ENCODE measurements at regions not wholly inside any gene's neighbourhood (a gene's known extent, or its start where the extent isn't known, plus 50 kb on each side); places are given as distances from the start of the nearest gene placed in this dataset.

GRCh38 chr14:98999345-98999744, 272.7 kb downstream of the BCL11B start:
- no peak for DNase-seq

GRCh38 chr14:98999901-99000300, 272.1 kb downstream of the BCL11B start:
- no peak for DNase-seq

- DNase-seq: no peak
Observed at GRCh38 chr14:99001241-99001640, 270.8 kb downstream of the BCL11B start.

- no peak for DNase-seq
Observed at GRCh38 chr14:99003646-99004045, 268.4 kb downstream of the BCL11B start.

- DNase-seq: no peak
Observed at GRCh38 chr14:99004112-99004511, 267.9 kb downstream of the BCL11B start.

- DNase-seq: no peak
Observed at GRCh38 chr14:99006276-99006675, 265.7 kb downstream of the BCL11B start.

GRCh38 chr14:99007795-99008194, 264.2 kb downstream of the BCL11B start:
- no peak for DNase-seq

GRCh38 chr14:99009871-99010270, 262.1 kb downstream of the BCL11B start:
- DNase-seq: peak in 1 of 5 donors; percentile 22

- no peak for DNase-seq
Observed at GRCh38 chr14:99011385-99011784, 260.6 kb downstream of the BCL11B start.

GRCh38 chr14:99012703-99013102, 259.3 kb downstream of the BCL11B start:
- no peak for DNase-seq

GRCh38 chr14:99015833-99016232, 256.2 kb downstream of the BCL11B start:
- DNase-seq: no peak

GRCh38 chr14:99023371-99023770, 248.6 kb downstream of the BCL11B start:
- no peak for DNase-seq

GRCh38 chr14:99024926-99025325, 247.1 kb downstream of the BCL11B start:
- no peak for DNase-seq

- no peak for DNase-seq
Observed at GRCh38 chr14:99025418-99025817, 246.6 kb downstream of the BCL11B start.

- peak in 1 of 5 donors; percentile 22 for DNase-seq
Observed at GRCh38 chr14:99026471-99026870, 245.5 kb downstream of the BCL11B start.

GRCh38 chr14:99028041-99028440, 244.0 kb downstream of the BCL11B start:
- DNase-seq: no peak

- no peak for DNase-seq
Observed at GRCh38 chr14:99028521-99028920, 243.5 kb downstream of the BCL11B start.

- DNase-seq: no peak
Observed at GRCh38 chr14:99029145-99029915, 242.7 kb downstream of the BCL11B start.

GRCh38 chr14:99029916-99030305, 242.1 kb downstream of the BCL11B start:
- no peak for DNase-seq

- no peak for DNase-seq
Observed at GRCh38 chr14:99030454-99030853, 241.5 kb downstream of the BCL11B start.

GRCh38 chr14:99032759-99033158, 239.2 kb downstream of the BCL11B start:
- no peak for DNase-seq

- no peak for DNase-seq
Observed at GRCh38 chr14:99033951-99034350, 238.0 kb downstream of the BCL11B start.

GRCh38 chr14:99034711-99035171, 237.3 kb downstream of the BCL11B start:
- DNase-seq: no peak

GRCh38 chr14:99035268-99035667, 236.7 kb downstream of the BCL11B start:
- DNase-seq: no peak
